Small intestine (tissue), 7 donors: ENCODE measurements at regions not wholly inside any gene's neighbourhood (a gene's known extent, or its start where the extent isn't known, plus 50 kb on each side); places are given as distances from the start of the nearest gene placed in this dataset.

Experiments used
- DNase-seq, 2 donors: peaks; one replicate each; pipeline versions ENCODE4 v3.0.0 to v3.0.0-alpha.2; 2013
- FAIRE-seq: peaks from 2 replicates; lab custom pipeline; 2012; peaks lifted over from hg19 to GRCh38; lab: Jason Lieb, UNC
- H3K27ac ChIP-seq, 3 donors: one replicate each; pipeline ENCODE4 v1.5.1; 2013; ENCODE audit warnings: low read length in 2 of 3, mild to moderate bottlenecking in 2 of 3, control low read depth in 1 of 3, inconsistent platforms in 1 of 3, low read depth in 1 of 3, moderate library complexity in 1 of 3
- H3K27me3 ChIP-seq, 3 donors: one replicate each; pipeline ENCODE4 v1.6.1; 2013; ENCODE audit warnings: low read length in 3 of 3, inconsistent platforms in 1 of 3; ENCODE audit not compliant: control insufficient read depth in 3 of 3, insufficient read depth in 3 of 3
- H3K36me3 ChIP-seq, 3 donors: one replicate each; pipeline ENCODE4 v1.6.1; 2013; ENCODE audit warnings: low read length in 3 of 3, inconsistent platforms in 1 of 3, low read depth in 1 of 3, mild to moderate bottlenecking in 1 of 3, moderate library complexity in 1 of 3; ENCODE audit not compliant: control insufficient read depth in 3 of 3, insufficient read depth in 2 of 3
- H3K4me1 ChIP-seq, 3 donors: one replicate each; pipeline ENCODE4 v1.6.1; 2013; ENCODE audit warnings: low read length in 2 of 3, inconsistent platforms in 1 of 3, low read depth in 1 of 3, mild to moderate bottlenecking in 1 of 3, moderate library complexity in 1 of 3; ENCODE audit not compliant: control insufficient read depth in 3 of 3, insufficient read depth in 2 of 3
- H3K4me3 ChIP-seq, 3 donors: one replicate each; pipeline ENCODE4 v1.5.1; 2013; ENCODE audit warnings: low read length in 3 of 3, control low read depth in 1 of 3, inconsistent platforms in 1 of 3, low read depth in 1 of 3, mild to moderate bottlenecking in 1 of 3, moderate library complexity in 1 of 3
- H3K9me3 ChIP-seq, 2 donors: one replicate each; pipeline ENCODE4 v1.6.1; 2013; ENCODE audit warnings: low read depth in 1 of 2, low read length in 1 of 2; ENCODE audit not compliant: control insufficient read depth in 2 of 2, insufficient read depth in 1 of 2
- WGBS, 3 donors: extraction: QIAGEN DNeasy Blood & Tissue Kit; methylation state at CpG; one replicate each; pipeline ENCODE4 v1.1.7; 2013; 5-methylcytosine and 5-hydroxymethylcytosine counted together
- donor health status: healthy with polysubstance abuse.
- donor health status: control.
- donor health status: control.
- donor health status: Bipolar disorder and iron deficiency.
- donor health status: healthy.

DNA sequence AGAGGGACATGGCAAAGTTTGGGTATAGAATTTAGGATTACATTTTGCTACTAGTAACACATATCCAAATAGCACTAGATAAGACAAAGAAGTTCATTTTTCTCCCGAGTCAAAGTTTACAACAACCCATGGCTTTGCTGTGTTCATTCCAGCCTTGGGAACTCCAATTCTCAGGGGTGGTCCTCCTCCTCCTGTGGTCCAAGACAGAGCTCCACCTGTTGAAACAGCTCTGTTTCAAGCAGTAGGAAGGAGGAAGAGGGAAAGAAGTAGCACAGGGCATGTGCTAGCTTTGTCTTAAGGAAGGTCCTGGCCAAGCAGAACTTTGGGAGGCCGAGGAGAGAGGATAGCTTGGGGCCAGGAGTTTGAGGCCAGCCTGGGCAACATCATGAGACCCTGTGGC lies 113.8 kb upstream of the SIX2 start:
- no peak overlapping the region for H3K4me3 ChIP-seq
- no peaks in the 10 kb centered on the region for H3K36me3 ChIP-seq
- FAIRE-seq (no peak), DNase-seq (no peak)
- H3K27ac ChIP-seq = no peak overlapping the region
- peaks cover 0 to 5% (median 0%) of the 10 kb centered on the region in 3 donors for H3K27me3 ChIP-seq
- WGBS, 3 donors = 73 to 89% (median 88%) methylated on average over 2 of the region's 2 CpGs
- no peaks in the 10 kb centered on the region for H3K4me1 ChIP-seq
- no peaks in the 10 kb centered on the region for H3K9me3 ChIP-seq

DNA sequence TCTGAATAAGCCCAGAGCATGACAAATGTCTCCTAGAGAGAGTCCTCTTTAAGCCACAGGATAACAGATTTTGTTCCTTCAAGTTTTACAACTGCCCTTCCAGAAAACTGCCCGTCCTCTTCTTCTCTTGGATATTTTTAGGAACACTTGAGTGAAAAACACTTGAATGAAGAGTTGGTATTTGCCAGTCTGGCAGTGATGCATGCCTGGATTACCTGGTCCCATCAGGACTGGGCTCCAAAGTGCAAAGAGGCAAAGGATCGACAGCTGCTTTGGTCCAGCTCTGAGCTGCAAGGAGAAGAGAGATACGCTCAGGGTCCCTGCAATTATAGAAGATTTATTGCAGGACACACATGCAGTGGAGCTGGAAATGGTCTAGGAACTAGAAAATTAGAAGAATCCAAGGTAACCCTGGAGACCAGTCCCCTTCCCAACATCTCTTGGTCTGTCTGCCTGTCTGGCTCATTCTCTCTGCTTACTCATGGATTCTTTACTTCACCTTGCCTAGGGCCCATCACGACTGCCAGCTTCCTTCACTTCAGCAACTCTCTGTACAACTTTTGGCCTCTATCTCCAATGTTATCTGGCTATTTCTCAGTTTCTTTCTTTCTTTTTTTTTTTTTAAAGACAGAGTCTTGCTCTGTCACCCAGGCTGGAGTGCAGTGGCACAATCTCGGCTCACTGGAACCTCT lies 112.1 kb upstream of the SIX2 start:
- Histone ChIP-seq H3K27ac (no peak overlapping the region), H3K27me3 (peaks cover 0 to 2% (median 0%) of the 10 kb centered on the region in 3 donors), H3K4me1 (no peaks in the 10 kb centered on the region), H3K4me3 (no peak overlapping the region), H3K9me3 (no peaks in the 10 kb centered on the region), H3K36me3 (no peaks in the 10 kb centered on the region)
- DNase-seq (no peak), FAIRE-seq (no peak)
- 72 to 77% (median 73%) methylated on average over 5 of the region's 5 CpGs for WGBS, 3 donors

DNA sequence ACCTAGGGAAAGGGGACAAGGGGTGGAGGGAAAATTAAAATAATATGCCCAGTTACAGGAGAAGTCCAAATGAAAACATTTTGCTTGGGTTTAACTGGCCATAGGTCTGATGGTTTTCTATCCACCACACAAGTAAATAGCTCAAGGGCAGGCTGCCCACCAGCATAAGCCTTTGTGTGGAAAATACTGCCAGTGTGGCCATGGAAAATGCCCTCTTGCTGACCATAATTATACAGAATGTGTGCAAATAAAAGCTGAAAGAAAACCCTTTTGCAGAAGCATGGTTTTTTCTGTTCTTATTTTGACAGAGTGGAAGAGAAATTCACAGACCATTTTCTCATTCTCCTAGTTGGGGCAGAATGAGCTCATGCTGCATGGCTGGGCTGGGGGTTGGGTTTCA lies 111.3 kb upstream of the SIX2 start:
- Histone ChIP-seq H3K9me3 (no peaks in the 10 kb centered on the region), H3K4me1 (no peaks in the 10 kb centered on the region), H3K27ac (no peak overlapping the region), H3K4me3 (no peak overlapping the region), H3K36me3 (no peaks in the 10 kb centered on the region), H3K27me3 (peaks cover 0 to 2% (median 0%) of the 10 kb centered on the region in 3 donors)
- no peak for FAIRE-seq
- DNase-seq = no peak

DNA sequence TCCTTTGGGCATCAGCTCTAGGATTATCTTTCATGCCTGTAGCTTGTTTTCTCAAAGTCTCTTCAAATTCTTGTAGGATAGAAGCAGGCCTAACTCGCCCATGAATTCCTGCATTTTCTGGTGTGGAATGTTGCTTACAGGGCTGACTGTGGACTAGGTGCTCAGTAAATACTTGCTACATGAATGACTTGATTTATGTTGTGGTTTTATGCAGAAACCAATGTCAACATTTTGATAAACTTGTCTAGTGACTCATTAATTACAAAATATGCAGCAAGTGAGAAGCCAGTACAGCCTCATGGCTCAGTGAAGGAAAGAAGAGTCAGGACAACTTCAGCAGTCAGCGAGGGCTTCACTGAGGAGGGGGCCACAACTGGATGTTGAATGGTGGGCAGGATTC lies 110.6 kb upstream of the SIX2 start:
- no peaks in the 10 kb centered on the region for H3K36me3 ChIP-seq
- H3K9me3 ChIP-seq = no peaks in the 10 kb centered on the region
- DNase-seq = no peak
- FAIRE-seq = no peak
- no peak overlapping the region for H3K4me3 ChIP-seq
- H3K27ac ChIP-seq = no peak overlapping the region
- H3K4me1 ChIP-seq = no peaks in the 10 kb centered on the region
- 70 to 83% (median 77%) methylated on average over 2 of the region's 2 CpGs for WGBS, 3 donors
- H3K27me3 ChIP-seq = peaks cover 0 to 2% (median 0%) of the 10 kb centered on the region in 3 donors

- Histone ChIP-seq H3K36me3 (no peaks in the 10 kb centered on the region), H3K9me3 (no peaks in the 10 kb centered on the region), H3K4me3 (no peak overlapping the region), H3K27me3 (peaks cover 0 to 2% (median 0%) of the 10 kb centered on the region in 3 donors), H3K4me1 (no peaks in the 10 kb centered on the region), H3K27ac (no peak overlapping the region)
- DNase-seq (peak in 1 of 2 donors; percentile 32), FAIRE-seq (no peak)
- WGBS, 3 donors = 93 to 96% (median 94%) methylated on average over 5 of the region's 5 CpGs
Observed at GRCh38 chr2:45119038-45119437, 109.8 kb upstream of the SIX2 start.

DNA sequence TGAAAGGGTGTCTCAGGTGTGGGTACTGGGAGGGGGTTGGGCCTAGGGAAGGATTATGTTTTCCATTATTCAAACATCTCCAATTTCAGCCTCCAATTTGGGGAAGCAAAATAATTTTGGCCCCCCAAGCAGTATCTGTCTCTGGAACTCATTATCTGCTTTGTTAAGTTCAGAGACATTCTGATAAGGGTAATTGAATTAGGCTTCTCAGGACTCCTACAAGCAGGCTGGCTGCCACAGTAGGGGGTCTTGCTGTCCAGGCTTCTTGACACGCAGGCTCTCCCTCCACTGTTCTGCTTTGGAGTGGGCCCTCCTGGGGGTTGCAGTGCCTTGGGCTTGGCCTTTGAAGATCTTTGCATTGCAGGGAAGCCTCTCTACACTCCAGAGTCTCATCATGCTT lies 108.1 kb upstream of the SIX2 start:
- DNase-seq = no peak
- H3K9me3 ChIP-seq = no peaks in the 10 kb centered on the region
- 60 to 89% (median 75%) methylated on average over 1 of the region's 1 CpG for WGBS, 3 donors
- H3K27ac ChIP-seq = no peak overlapping the region
- no peak for FAIRE-seq
- H3K4me3 ChIP-seq = no peak overlapping the region
- H3K4me1 ChIP-seq = no peaks in the 10 kb centered on the region
- H3K27me3 ChIP-seq = no peaks in the 10 kb centered on the region
- H3K36me3 ChIP-seq = no peaks in the 10 kb centered on the region

DNA sequence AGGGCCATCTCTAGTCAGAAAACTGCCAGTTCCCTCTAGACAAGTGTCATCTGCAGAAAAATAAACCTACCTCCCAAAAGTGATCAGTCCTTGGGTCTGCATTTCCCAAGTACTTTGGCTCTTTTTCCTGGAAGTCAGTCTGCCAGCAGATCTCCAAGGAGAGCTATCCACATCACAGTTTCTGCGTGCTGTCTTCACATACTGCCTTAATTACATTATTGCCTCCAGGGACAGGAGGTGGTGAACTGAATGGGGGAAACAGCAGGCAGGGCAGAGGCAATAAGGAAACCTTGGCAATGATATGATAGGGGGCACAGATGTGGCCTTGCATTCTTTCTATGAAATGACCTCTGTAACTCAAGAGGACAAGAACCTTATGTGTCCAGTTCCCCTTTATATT lies 105.9 kb upstream of the SIX2 start:
- no peak for FAIRE-seq
- Histone ChIP-seq H3K4me1 (no peaks in the 10 kb centered on the region), H3K27me3 (peaks cover 0 to 3% (median 0%) of the 10 kb centered on the region in 3 donors), H3K36me3 (no peaks in the 10 kb centered on the region), H3K4me3 (no peak overlapping the region), H3K27ac (no peak overlapping the region), H3K9me3 (no peaks in the 10 kb centered on the region)
- 75 to 85% (median 77%) methylated on average over 1 of the region's 1 CpG for WGBS, 3 donors
- DNase-seq = no peak

DNA sequence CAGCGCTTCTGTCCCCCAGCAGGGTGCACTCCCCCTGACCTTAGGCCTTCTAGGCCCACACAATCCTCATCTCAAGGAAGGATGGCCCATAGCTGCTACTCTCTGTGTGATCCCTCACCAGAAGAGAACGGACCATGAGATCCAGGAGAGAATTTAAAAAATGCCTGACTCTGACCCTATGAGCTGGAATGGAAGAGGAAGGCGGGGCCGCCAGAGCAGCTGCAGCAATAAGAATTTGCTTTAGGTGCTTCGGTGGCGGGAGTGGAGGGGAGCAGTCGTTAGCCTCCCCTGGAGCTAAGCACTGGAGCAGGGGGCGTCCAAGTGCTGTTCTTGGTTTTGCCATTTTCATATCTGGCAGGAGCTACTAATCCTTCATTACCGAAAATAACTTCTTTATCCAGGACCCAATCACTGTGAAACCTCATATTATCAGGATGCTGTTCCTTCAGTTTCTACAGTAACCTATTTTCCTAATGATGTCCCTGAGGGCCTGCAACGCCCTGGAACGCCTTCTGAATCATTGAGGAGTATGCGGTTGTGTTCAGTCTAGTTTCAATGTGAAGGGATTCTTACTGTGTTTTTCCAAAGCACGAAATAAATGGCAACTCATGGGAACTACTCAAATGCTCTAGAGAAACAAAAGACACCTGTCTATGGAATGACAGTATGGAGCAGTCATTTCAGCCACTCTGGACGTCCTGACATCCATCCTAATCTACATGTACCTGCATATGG lies 105.1 kb upstream of the SIX2 start:
- H3K27ac ChIP-seq = no peak overlapping the region
- H3K36me3 ChIP-seq = no peaks in the 10 kb centered on the region
- 87 to 90% (median 89%) methylated on average over 14 of the region's 14 CpGs for WGBS, 3 donors

More for the DNA sequence above, 105.1 kb upstream of the SIX2 start:
- Histone ChIP-seq H3K9me3 (no peaks in the 10 kb centered on the region), H3K4me1 (no peaks in the 10 kb centered on the region), H3K27me3 (peaks cover 0 to 5% (median 3%) of the 10 kb centered on the region in 3 donors), H3K4me3 (no peak overlapping the region)
- DNase-seq (no peak), FAIRE-seq (no peak)
